HEK293 (cell line): ENCODE measurements at regions not wholly inside any gene's neighbourhood (a gene's known extent, or its start where the extent isn't known, plus 50 kb on each side); places are given as distances from the start of the nearest gene placed in this dataset.

Experiments
- CTCF ChIA-PET: fragments of 350-600 bp; formaldehyde crosslinking; extraction: SDS; loops from one replicate; lab custom pipeline; 2021; ENCODE audit warnings: antibody characterized with exemption; lab: Yijun Ruan, JAX
- POLR2A ChIA-PET: fragments of 300-600 bp; formaldehyde crosslinking; extraction: SDS; loops from one replicate; lab custom pipeline; 2020; ENCODE audit warnings: antibody characterized with exemption, inconsistent platforms; lab: Yijun Ruan, JAX
- H3K27ac ChIP-seq: fragments of 200-500 bp; sonication (Bioruptor generic); 2 replicates; pipeline ENCODE4 v1.5.1; 2014; ENCODE audit warnings: low read depth, low read length, control low read depth, inconsistent platforms; ENCODE audit errors: extremely low read depth
- H3K36me3 ChIP-seq, 2 experiments: fragments of 200-500 bp in 1 of 2; sonication (Bioruptor generic) in 1 of 2; 1 replicate in 1 of 2; 2 replicates in 1 of 2; pipeline ENCODE4 v1.5.1; 2014 to 2017; ENCODE audit warnings: inconsistent platforms in 2 of 2, low read length in 2 of 2; ENCODE audit not compliant: control insufficient read depth in 2 of 2, insufficient read depth in 1 of 2
- H3K4me1 ChIP-seq: fragments of 200-500 bp; sonication (Bioruptor generic); 2 replicates; pipeline ENCODE4 v1.5.1; 2014; ENCODE audit warnings: mild to moderate bottlenecking, low read length, inconsistent platforms; ENCODE audit not compliant: control insufficient read depth, insufficient read depth
- H3K4me3 ChIP-seq: 2 replicates; pipeline ENCODE4 v1.5.1; 2011; ENCODE audit warnings: low read depth, mild to moderate bottlenecking, control low read depth, low read length, moderate library complexity
- H3K9me3 ChIP-seq: fragments of 200-500 bp; sonication (Bioruptor generic); 2 replicates; pipeline ENCODE4 v1.5.1; 2014; ENCODE audit warnings: low read depth, low read length, inconsistent platforms; ENCODE audit not compliant: control insufficient read depth, insufficient read depth
- BCL11A ChIP-seq: fragments of 450-650 bp; formaldehyde crosslinking; IDR thresholded peaks from 2 replicates; pipeline ENCODE4 v1.5.1; 2016; ENCODE audit warnings: low read depth, missing biosample characterization, missing genetic modification characterization
- CTCF ChIP-seq: fragments of 450-650 bp; formaldehyde crosslinking; IDR thresholded peaks from 2 replicates; pipeline ENCODE4 v1.5.1; 2016; ENCODE audit warnings: missing biosample characterization, missing genetic modification characterization
- EGR2 ChIP-seq: fragments of 450-650 bp; formaldehyde crosslinking; IDR thresholded peaks from 2 replicates; pipeline ENCODE4 v1.5.1; 2016; ENCODE audit warnings: low read depth, missing biosample characterization, missing genetic modification characterization
- GLIS1 ChIP-seq: fragments of 450-650 bp; formaldehyde crosslinking; IDR thresholded peaks from 2 replicates; pipeline ENCODE4 v1.5.1; 2016; ENCODE audit warnings: missing biosample characterization, missing genetic modification characterization
- KLF10 ChIP-seq: fragments of 450-650 bp; IDR thresholded peaks from 2 replicates; pipeline ENCODE4 v1.5.1; 2018; ENCODE audit warnings: missing biosample characterization, mild to moderate bottlenecking, missing genetic modification characterization
- KLF16 ChIP-seq: fragments of 450-650 bp; formaldehyde crosslinking; IDR thresholded peaks from 2 replicates; pipeline ENCODE4 v1.5.1; 2017; ENCODE audit warnings: missing biosample characterization, missing genetic modification characterization
- MZF1 ChIP-seq: fragments of 450-650 bp; formaldehyde crosslinking; IDR thresholded peaks from 2 replicates; pipeline ENCODE4 v1.5.1; 2017; ENCODE audit warnings: missing biosample characterization, missing genetic modification characterization, borderline replicate concordance
- RBAK ChIP-seq: fragments of 450-650 bp; formaldehyde crosslinking; IDR thresholded peaks from 2 replicates; pipeline ENCODE4 v1.5.1; 2016; ENCODE audit warnings: missing biosample characterization, missing genetic modification characterization
- SETDB1 ChIP-seq: IDR thresholded peaks from one replicate; pipeline ENCODE4 v1.6.1; 2017; ENCODE audit warnings: mild to moderate bottlenecking, low read length, moderate library complexity, mixed read lengths; ENCODE audit not compliant: insufficient read length
- SP2 ChIP-seq: fragments of 450-650 bp; formaldehyde crosslinking; IDR thresholded peaks from 2 replicates; pipeline ENCODE4 v1.5.1; 2016; ENCODE audit warnings: missing biosample characterization, missing genetic modification characterization
- ZBTB17 ChIP-seq: fragments of 450-650 bp; formaldehyde crosslinking; IDR thresholded peaks from 2 replicates; pipeline ENCODE4 v1.5.1; 2016; ENCODE audit warnings: missing biosample characterization, missing genetic modification characterization
- ZBTB21 ChIP-seq: fragments of 450-650 bp; formaldehyde crosslinking; IDR thresholded peaks from 2 replicates; pipeline ENCODE4 v1.5.1; 2017; ENCODE audit warnings: missing biosample characterization, missing genetic modification characterization
- ZBTB8A ChIP-seq: fragments of 450-650 bp; formaldehyde crosslinking; IDR thresholded peaks from 2 replicates; pipeline ENCODE4 v1.5.1; 2016; ENCODE audit warnings: missing biosample characterization, missing genetic modification characterization
- ZFP3 ChIP-seq: fragments of 450-650 bp; formaldehyde crosslinking; IDR thresholded peaks from 2 replicates; pipeline ENCODE4 v1.5.1; 2016; ENCODE audit warnings: low read depth, missing biosample characterization, missing genetic modification characterization
- ZNF10 ChIP-seq: fragments of 450-650 bp; formaldehyde crosslinking; IDR thresholded peaks from 2 replicates; pipeline ENCODE4 v1.5.1; 2017; ENCODE audit warnings: missing biosample characterization, missing genetic modification characterization
- ZNF175 ChIP-seq: fragments of 450-650 bp; formaldehyde crosslinking; IDR thresholded peaks from 2 replicates; pipeline ENCODE4 v1.5.1; 2016; ENCODE audit warnings: missing biosample characterization, missing genetic modification characterization
- ZNF214 ChIP-seq: fragments of 450-650 bp; formaldehyde crosslinking; IDR thresholded peaks from 2 replicates; pipeline ENCODE4 v1.5.1; 2017; ENCODE audit warnings: missing biosample characterization, mild to moderate bottlenecking, missing genetic modification characterization, borderline replicate concordance
- ZNF324 ChIP-seq: fragments of 450-650 bp; formaldehyde crosslinking; IDR thresholded peaks from 2 replicates; pipeline ENCODE4 v1.5.1; 2016; ENCODE audit warnings: missing biosample characterization, missing genetic modification characterization
- ZNF404 ChIP-seq: fragments of 450-650 bp; formaldehyde crosslinking; IDR thresholded peaks from 2 replicates; pipeline ENCODE4 v1.5.1; 2017; ENCODE audit warnings: missing biosample characterization, missing genetic modification characterization
- ZNF530 ChIP-seq: fragments of 450-650 bp; formaldehyde crosslinking; IDR thresholded peaks from 2 replicates; pipeline ENCODE4 v1.5.1; 2016; ENCODE audit warnings: low read depth, missing biosample characterization, missing genetic modification characterization
- ZNF645 ChIP-seq: fragments of 450-650 bp; formaldehyde crosslinking; IDR thresholded peaks from 2 replicates; pipeline ENCODE4; 2016; ENCODE audit warnings: missing biosample characterization, missing genetic modification characterization
- ZNF658 ChIP-seq: fragments of 450-650 bp; formaldehyde crosslinking; IDR thresholded peaks from 2 replicates; pipeline ENCODE4; 2016; ENCODE audit warnings: missing biosample characterization, missing genetic modification characterization
- ZNF791 ChIP-seq: fragments of 450-650 bp; formaldehyde crosslinking; IDR thresholded peaks from 2 replicates; pipeline ENCODE4 v1.5.1; 2016; ENCODE audit warnings: missing biosample characterization, missing genetic modification characterization
- TF ChIP-seq, protein P1 (sequence below): fragments of 450-650 bp; formaldehyde crosslinking; IDR thresholded peaks from 2 replicates; pipeline ENCODE4 v1.5.1; 2016; ENCODE audit warnings: missing biosample characterization, missing genetic modification characterization

- TF ChIP-seq, protein P1, sequence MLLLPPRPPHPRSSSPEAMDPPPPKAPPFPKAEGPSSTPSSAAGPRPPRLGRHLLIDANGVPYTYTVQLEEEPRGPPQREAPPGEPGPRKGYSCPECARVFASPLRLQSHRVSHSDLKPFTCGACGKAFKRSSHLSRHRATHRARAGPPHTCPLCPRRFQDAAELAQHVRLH, result no peak
- TF ChIP-seq ZNF214 (no peak), GLIS1 (tag by site-specific recombination) (no peak), SETDB1 (no peak), KLF10 (tag by site-specific recombination) (no peak)
Observed at GRCh38 chr22:27576413-27576812, 225.1 kb downstream of the MN1 start (continued).

- POLR2A ChIA-PET, result no interaction called here
- no peak overlapping the region for H3K4me3 ChIP-seq
- H3K9me3 ChIP-seq, result no peaks in the 10 kb centered on the region
- H3K36me3 ChIP-seq, result no peaks in the 10 kb centered on the region
- no peak for TF ChIP-seq ZNF530 (tag by site-specific recombination)
- H3K4me1 ChIP-seq, result no peaks in the 10 kb centered on the region
- H3K27ac ChIP-seq, result no peak overlapping the region
- CTCF ChIA-PET, result interaction anchor here (0.5 kb wide), 1 partner anchor 461 kb away, joined by 5 read pairs; no protein-coding TSS in a partner anchor
Observed at GRCh38 chr22:27576815-27577573, 224.6 kb downstream of the MN1 start.

GRCh38 chr22:27577574-27577969, 224.0 kb downstream of the MN1 start:
- Histone ChIP-seq H3K4me3 (no peak overlapping the region), H3K36me3 (no peaks in the 10 kb centered on the region), H3K27ac (no peak overlapping the region), H3K4me1 (no peaks in the 10 kb centered on the region), H3K9me3 (no peaks in the 10 kb centered on the region)
- POLR2A ChIA-PET, result no interaction called here
- TF ChIP-seq EGR2 (tag by site-specific recombination) (no peak), CTCF (tag by site-specific recombination) (no peak), ZBTB17 (tag by site-specific recombination) (no peak), KLF16 (no peak), SETDB1 (no peak), ZNF645 (tag by site-specific recombination) (no peak), SP2 (no peak), BCL11A (no peak), ZFP3 (tag by site-specific recombination) (no peak), ZNF324 (tag by site-specific recombination) (no peak), ZNF214 (no peak), MZF1 (tag by site-specific recombination) (no peak), ZBTB8A (tag by site-specific recombination) (no peak), RBAK (no peak), ZNF658 (tag by site-specific recombination) (no peak), ZNF404 (tag by site-specific recombination) (no peak), ZNF791 (tag by site-specific recombination) (no peak), ZNF10 (tag by site-specific recombination) (no peak), ZNF175 (no peak), ZBTB21 (tag by site-specific recombination) (no peak)
- CTCF ChIA-PET, result no interaction called here
